GM18502 (cell line): ENCODE measurements at regions not wholly inside any gene's neighbourhood (a gene's known extent, or its start where the extent isn't known, plus 50 kb on each side); places are given as distances from the start of the nearest gene placed in this dataset.
"Not testable (repeated sequence)": the region's sequence is repeated elsewhere in the genome, so short reads cannot be mapped to it uniquely, and the experiment has no call there.

Source experiments
- ATAC-seq: cut with Tn5 transposase; IDR thresholded peaks from one replicate; pipeline ENCODE4 v1.9.1; 2021; ENCODE audit warnings: mild to moderate bottlenecking; ENCODE audit not compliant: unreplicated experiment, poor library complexity

DNA sequence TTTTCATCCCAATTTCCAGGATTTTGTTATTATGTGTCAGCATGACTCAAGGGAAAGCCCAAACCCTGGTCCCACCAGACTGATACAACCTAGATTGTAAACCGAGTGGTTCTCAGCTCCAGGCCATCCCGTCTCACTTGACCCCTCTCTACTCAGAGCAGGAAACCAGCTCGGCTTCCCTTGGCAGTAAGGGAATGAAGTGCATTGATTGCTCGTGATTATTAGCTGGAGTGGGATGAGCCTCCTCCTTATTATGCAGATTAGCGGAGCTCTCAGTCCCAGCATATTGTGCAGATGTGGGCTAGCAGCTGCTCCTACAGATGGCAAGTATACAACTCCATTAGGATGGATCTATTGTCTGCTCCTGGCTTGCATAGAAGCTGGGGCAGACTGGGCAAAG lies 167.6 kb downstream of the LNPK start:
- ATAC-seq: no peak

DNA sequence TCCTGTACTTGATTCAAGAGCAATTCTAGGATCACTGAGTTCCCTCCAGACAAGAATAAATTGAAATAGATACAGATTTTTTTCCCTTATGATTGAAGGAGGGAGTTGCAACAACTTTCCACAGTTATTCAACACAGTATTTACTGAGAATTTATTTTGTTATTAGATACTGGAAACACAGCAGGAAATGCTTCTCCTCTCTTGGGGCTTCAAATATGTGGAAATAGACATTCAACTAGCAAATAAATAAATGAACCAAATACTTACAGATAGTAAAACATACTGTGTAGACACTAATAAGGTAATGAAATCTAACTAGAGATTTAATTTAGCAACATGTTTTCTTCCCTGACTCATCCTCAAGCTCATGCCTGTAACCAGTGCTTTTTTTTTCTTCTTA lies 169.2 kb downstream of the LNPK start:
- no peak for ATAC-seq

GRCh38 chr2:175829741-175830140 lies 172.3 kb downstream of the LNPK start:
- ATAC-seq: no peak

GRCh38 chr2:175827856-175828255 lies 174.2 kb downstream of the LNPK start:
- no peak for ATAC-seq

DNA sequence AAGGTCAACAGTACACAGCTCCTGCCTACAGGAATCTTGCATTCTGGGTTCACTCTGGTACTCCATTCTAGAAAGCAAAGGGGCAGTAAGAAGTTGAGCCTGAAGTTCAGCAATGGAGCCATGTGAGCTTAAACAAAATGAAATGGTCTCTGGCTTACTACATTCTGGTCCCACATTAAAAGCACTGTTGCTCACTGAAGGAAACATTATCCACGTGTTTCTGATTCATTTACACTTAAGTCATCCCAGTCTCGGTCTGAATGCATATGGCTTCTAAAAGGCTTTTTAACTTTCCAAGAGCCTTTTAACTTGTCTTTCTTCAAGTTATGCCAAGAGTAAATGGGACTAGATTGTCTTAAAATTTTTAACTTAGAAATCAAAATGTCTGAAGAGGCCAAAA lies 177.8 kb downstream of the LNPK start:
- no peak for ATAC-seq

DNA sequence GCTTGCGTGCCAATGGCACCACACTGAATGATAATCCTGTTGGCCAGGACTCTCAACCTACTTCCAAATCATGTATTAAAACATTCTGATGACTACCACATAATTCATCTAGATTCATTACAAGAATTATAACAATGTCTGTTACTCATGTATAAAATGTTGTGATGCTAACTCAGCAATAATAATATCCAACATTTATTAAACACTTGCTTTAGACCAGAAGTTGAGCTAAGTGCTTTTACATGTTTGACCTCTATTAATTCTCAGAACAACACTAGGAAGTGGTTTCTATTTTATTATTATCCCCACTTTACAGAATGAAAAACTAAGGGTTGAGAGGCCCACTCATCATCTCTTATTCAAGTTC lies 178.4 kb downstream of the LNPK start:
- no peak for ATAC-seq

GRCh38 chr2:175823002-175823706 lies 178.9 kb downstream of the LNPK start:
- no peak for ATAC-seq

- ATAC-seq: no peak
Measured at GRCh38 chr2:175817221-175817620, 184.8 kb downstream of the LNPK start.

DNA sequence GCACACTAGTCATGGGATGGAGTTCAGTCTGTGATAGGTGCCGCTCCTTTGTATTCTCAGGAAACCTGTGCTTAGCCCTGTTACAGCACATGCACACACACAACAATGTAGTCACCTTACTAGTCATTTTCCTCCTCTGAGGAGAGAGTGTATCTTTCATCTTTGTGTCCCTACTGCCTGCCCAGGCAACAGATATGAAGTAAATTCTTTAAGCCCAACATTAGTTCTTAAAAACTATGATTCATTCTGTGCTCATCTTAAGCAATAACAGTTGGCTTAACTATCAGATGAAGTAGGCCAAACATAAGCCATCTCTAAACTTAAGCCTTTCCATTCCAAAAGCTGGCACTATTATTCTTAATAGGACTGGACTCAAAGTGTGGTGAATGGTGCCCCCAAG lies 186.5 kb downstream of the LNPK start:
- ATAC-seq: no peak

DNA sequence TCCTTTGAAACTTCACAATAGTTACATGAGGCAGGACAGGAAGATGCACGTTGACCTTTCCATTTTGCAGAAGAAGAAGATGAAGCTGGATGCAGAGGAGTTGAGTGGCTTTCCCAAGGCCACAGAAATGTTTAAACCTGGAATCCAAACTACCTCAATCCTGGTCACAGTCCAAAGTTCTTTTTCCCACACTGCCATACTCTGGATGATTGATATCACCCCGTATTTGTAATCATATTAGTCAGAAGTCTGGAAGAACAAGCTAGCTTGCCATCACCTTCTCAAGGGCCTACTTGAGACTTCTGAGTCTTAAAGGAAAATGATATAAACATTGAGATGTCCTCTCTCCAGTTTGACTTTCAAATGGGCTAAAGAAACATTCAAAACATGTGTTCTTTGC lies 190.1 kb downstream of the LNPK start:
- ATAC-seq: no peak

- no peak for ATAC-seq
Measured at GRCh38 chr2:175808858-175809257, 193.2 kb downstream of the LNPK start.

DNA sequence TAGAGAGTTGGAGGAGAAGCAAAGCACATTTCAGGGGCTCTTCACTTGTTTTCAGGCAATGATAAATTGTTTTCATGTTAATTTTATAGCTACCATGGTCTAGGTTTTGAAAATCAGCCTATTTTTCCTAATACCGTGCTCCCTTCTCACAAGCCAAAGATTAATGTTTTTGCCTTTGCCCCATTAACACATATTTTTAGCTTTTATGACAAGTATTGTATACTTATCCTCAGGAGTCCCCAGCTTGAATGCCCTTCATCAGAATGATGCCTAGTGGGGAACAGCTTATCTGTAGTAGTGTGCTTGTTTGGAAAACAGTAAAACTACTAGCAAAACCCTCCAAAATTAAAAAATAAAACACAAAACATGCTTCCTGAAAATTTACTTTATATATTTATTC lies 194.0 kb downstream of the LNPK start:
- no peak for ATAC-seq

- ATAC-seq: no peak
Measured at GRCh38 chr2:175807031-175807873, 194.8 kb downstream of the LNPK start.

GRCh38 chr2:175806570-175806969 lies 195.5 kb downstream of the LNPK start:
- ATAC-seq: no peak

DNA sequence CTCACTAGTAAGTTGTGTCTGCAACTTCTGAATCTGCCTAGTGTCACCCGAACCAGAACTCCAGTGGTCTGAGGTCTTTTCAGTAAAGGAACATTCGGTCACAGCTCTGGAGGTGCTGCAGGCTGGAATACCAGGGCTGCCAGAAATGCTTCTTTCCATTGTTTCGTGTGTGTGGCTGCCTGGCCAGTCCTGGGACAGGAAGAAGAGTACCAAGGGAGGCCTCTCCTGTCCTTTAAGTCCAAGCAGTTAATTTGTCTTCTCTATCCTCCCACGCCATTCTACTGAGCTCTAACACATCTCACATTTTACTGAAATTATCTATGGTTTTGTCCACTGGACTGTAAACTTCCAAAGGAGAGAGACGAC lies 196.0 kb downstream of the LNPK start:
- no peak for ATAC-seq

DNA sequence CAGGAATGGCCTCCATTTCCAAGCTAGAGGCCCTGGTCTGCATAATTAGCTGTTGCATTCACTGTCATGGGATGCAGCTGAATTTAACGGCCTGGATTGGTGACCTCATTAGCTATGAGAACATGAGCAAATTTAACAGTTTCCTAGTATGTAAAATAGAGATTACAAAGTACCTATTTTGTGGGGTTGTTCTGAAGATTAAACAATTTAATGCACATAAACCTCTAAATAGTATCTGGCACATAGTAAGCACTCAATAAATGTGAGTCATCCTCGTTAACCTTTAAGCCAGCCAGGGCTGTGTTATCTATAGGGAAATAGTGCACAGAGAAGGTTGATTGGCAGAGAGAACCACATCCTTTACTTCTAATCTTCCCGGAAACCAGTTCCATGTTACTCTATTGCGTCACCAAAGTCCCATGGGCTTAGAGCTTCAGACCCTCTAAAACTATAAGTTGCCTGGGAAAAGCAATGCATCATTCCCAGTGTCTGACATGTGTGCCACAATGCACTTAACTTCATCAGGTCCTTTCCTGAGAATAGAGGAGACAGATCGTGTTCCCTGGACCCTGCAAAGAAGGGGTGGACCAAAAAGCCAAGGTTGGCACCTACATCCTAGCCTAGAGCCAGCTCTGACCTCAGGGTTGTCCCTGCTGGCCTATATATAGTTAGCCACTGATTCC lies 196.5 kb downstream of the LNPK start:
- ATAC-seq: no peak

DNA sequence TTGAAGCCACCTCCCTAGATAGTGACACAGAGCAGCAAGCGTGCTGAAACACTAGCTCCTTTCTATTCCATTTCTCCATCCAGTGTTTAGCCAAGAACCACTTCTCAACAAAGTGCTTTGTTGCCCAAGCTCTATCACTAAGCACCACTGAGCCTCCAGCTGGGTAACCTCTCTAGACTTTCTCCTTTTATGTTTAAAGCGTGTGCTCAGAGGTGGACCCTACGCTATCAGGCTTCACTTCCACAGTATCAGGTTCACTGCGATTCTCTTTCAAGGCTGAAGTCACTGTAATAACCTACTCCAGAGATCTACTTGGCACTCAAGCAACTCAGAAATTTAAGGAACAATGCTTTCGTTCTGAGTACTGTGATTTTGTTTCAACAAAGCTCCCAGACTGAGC lies 197.9 kb downstream of the LNPK start:
- ATAC-seq: no peak

- not testable (repeated sequence) for ATAC-seq
Measured at GRCh38 chr2:175796422-175796821, 205.6 kb downstream of the LNPK start.

GRCh38 chr2:175793648-175794047 lies 208.4 kb downstream of the LNPK start:
- no peak for ATAC-seq

GRCh38 chr2:175792881-175793280 lies 209.2 kb downstream of the LNPK start:
- no peak for ATAC-seq

DNA sequence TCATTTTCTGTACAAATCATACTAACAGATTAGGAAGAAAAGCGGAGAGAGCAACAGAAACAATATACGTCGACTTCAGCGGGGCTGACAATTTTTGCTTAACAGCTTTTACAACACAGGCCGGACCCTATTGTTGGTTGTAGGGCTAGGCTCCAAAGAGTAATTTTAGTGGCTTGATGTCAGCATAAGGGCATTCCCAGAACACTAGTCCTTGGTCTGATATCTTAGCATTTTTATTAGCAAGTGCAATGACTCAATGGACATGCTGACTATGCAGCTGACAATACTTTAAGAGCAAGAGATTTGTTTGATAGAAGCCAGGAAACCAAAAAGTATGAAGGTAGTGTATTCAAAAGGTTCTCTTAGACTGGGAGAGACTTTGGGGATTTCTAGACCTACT lies 209.9 kb downstream of the LNPK start:
- no peak for ATAC-seq
